ENCODE measurements at regions not wholly inside any gene's neighbourhood (a gene's known extent, or its start where the extent isn't known, plus 50 kb on each side); places are given as distances from the start of the nearest gene placed in this dataset.

DNA sequence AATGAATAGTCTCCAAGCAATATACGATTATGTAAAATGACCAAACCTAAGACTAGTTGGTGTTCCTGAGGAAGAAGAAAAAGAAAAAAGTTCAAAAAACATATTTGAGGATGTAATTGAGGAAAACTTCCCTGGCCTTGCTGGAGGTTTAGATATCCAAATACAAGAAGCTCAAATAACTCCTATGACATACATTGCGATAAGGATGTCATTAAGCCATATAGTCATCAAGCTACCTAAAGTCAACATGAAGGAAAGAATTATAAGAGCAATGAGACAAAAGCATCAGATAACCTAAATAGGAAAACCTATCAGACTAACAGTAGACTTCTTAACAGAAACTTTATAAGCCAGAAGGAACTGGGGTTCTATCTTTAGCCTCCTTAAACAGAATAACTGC, 231.1 kb downstream of the TUSC7 start:
- Histone ChIP-seq H3K9me3 (ENCODE audit: low read depth) (no peaks in the 10 kb centered on the region), H3K4me1 (ENCODE audit: low read depth) (no peaks in the 10 kb centered on the region), H3K36me3 (no peaks in the 10 kb centered on the region), H3K27ac (no peak overlapping the region), H3K4me3 (no peak overlapping the region), H3K27me3 (no peaks in the 10 kb centered on the region)
- TF ChIP-seq, protein P1, sequence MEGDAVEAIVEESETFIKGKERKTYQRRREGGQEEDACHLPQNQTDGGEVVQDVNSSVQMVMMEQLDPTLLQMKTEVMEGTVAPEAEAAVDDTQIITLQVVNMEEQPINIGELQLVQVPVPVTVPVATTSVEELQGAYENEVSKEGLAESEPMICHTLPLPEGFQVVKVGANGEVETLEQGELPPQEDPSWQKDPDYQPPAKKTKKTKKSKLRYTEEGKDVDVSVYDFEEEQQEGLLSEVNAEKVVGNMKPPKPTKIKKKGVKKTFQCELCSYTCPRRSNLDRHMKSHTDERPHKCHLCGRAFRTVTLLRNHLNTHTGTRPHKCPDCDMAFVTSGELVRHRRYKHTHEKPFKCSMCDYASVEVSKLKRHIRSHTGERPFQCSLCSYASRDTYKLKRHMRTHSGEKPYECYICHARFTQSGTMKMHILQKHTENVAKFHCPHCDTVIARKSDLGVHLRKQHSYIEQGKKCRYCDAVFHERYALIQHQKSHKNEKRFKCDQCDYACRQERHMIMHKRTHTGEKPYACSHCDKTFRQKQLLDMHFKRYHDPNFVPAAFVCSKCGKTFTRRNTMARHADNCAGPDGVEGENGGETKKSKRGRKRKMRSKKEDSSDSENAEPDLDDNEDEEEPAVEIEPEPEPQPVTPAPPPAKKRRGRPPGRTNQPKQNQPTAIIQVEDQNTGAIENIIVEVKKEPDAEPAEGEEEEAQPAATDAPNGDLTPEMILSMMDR (IDR thresholded peaks at IDR 0.05; ENCODE audit: low read depth, low read length): no peak
- no peak for DNase-seq (ENCODE audit: low read depth in 1 of 2, low spot score in 1 of 2)

DNA sequence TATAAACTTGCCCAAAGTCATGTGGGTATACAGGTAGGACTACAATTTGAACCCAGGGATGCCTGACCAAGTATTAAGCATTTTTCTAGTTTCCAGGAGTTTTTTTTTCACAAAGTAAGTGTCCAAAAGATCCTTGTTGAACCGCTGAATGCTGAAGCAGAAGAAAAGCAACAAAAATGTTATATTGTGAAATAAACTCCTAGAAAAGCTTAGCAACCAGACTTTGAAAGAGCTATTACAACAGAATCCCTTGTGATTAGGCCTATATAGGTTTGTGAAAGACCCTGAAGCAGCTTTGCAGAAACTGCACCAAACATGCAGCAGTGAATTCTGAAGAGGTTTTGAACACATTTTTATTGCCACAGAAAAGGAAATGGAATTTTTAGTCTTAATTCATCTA, 236.8 kb downstream of the TUSC7 start:
- Histone ChIP-seq H3K9me3 (ENCODE audit: low read depth) (no peaks in the 10 kb centered on the region), H3K4me3 (no peak overlapping the region), H3K4me1 (ENCODE audit: low read depth) (peaks cover 7% of the 10 kb centered on the region), H3K27ac (no peak overlapping the region), H3K27me3 (no peaks in the 10 kb centered on the region), H3K36me3 (no peaks in the 10 kb centered on the region)
- TF ChIP-seq, protein P1 (IDR thresholded peaks at IDR 0.05; ENCODE audit: low read depth, low read length): no peak
- DNase-seq (ENCODE audit: low read depth in 1 of 2, low spot score in 1 of 2): no peak

- Histone ChIP-seq H3K9me3 (ENCODE audit: low read depth) (no peaks in the 10 kb centered on the region), H3K36me3 (no peaks in the 10 kb centered on the region), H3K4me1 (ENCODE audit: low read depth) (peaks cover 7% of the 10 kb centered on the region), H3K4me3 (no peak overlapping the region), H3K27ac (no peak overlapping the region), H3K27me3 (no peaks in the 10 kb centered on the region)
- no peak for DNase-seq (ENCODE audit: low read depth in 1 of 2, low spot score in 1 of 2)
- TF ChIP-seq, protein P1 (IDR thresholded peaks at IDR 0.05; ENCODE audit: low read depth, low read length): no peak
These were observed 237.6 kb downstream of the TUSC7 start for GRCh38 chr3:116947148-116947547.

- no peaks in the 10 kb centered on the region for H3K9me3 ChIP-seq (ENCODE audit: low read depth)
- TF ChIP-seq, protein P1 (IDR thresholded peaks at IDR 0.05; ENCODE audit: low read depth, low read length): no peak
- no peaks in the 10 kb centered on the region for H3K36me3 ChIP-seq
These were observed 238.2 kb downstream of the TUSC7 start for GRCh38 chr3:116947809-116948208.

DNA sequence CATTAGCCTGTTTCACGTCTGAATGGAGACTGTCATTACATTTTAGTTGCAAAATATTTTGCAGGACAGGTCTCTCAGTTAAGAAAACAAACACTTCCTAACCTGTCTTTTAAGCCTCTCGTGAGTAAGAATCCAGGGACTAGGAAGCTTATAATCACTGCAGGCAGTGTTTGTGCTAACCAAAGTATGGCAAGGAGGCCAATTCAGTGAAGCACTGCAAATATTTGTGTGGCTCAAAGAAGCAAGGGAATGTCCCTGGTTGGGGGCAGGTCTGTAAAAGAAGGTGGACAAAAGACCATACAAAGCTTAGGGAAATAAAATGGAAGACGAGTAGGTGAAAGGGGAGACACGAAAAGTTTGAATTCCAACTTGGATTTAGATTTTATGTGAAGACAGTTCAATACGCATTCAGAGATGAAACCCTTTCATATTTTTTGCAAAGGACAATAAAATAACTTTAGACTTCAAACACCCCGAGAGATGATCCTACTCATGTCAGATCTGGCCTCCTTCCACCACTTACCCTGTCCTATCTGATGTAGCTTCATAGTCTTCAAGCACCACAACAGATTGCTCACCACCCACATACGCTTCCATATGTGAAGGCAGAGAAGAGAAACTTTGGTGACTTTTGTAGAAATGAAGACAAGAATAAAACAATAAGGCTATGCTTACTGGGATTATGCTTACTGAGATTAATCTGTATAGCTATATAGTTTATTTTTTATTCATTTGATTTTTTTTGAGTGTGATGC, 240.9 kb downstream of the TUSC7 start:
- TF ChIP-seq, protein P1 (IDR thresholded peaks at IDR 0.05; ENCODE audit: low read depth, low read length): no peak
- Histone ChIP-seq H3K4me1 (ENCODE audit: low read depth) (peaks cover 7% of the 10 kb centered on the region), H3K27me3 (no peaks in the 10 kb centered on the region), H3K36me3 (no peaks in the 10 kb centered on the region), H3K4me3 (no peak overlapping the region), H3K9me3 (ENCODE audit: low read depth) (no peaks in the 10 kb centered on the region), H3K27ac (no peak overlapping the region)
- DNase-seq (ENCODE audit: low read depth in 1 of 2, low spot score in 1 of 2): peak in 1 of 2 donors; percentile 25

More at GRCh38 chr3:116947809-116948208, 238.2 kb downstream of the TUSC7 start:
- Histone ChIP-seq H3K27ac (no peak overlapping the region), H3K4me3 (no peak overlapping the region), H3K27me3 (no peaks in the 10 kb centered on the region), H3K4me1 (ENCODE audit: low read depth) (peaks cover 7% of the 10 kb centered on the region)
- no peak for DNase-seq (ENCODE audit: low read depth in 1 of 2, low spot score in 1 of 2)

Measured in cardiac muscle cell (in vitro differentiated cells and primary cell).